AG04449 (cell line): ENCODE measurements at regions not wholly inside any gene's neighbourhood (a gene's known extent, or its start where the extent isn't known, plus 50 kb on each side); places are given as distances from the start of the nearest gene placed in this dataset.

Experiments used
- CTCF ChIA-PET: fragments of 350-600 bp; formaldehyde crosslinking; extraction: SDS; loops from one replicate; lab custom pipeline; 2021; ENCODE audit warnings: antibody characterized with exemption; lab: Yijun Ruan, JAX
- POLR2A ChIA-PET: fragments of 400-600, 350-600 bp; formaldehyde crosslinking; extraction: SDS; loops from one replicate; lab custom pipeline; 2020; ENCODE audit warnings: antibody characterized with exemption, inconsistent platforms; lab: Yijun Ruan, JAX
- DNase-seq: peaks from one replicate; pipeline ENCODE4 v3.0.0-alpha.2; 2010; ENCODE audit warnings: low read depth, low spot score
- H3K4me3 ChIP-seq: 2 replicates; pipeline ENCODE4 v1.5.1; 2011; ENCODE audit warnings: low read depth, mild to moderate bottlenecking, control low read depth, low read length
- CTCF ChIP-seq: IDR thresholded peaks from one replicate; pipeline ENCODE4 v1.5.1; 2011; ENCODE audit warnings: mild to moderate bottlenecking, moderate library complexity, low read length, control low read depth, inconsistent platforms; ENCODE audit not compliant: insufficient read depth; ENCODE audit errors: missing control alignments

- TF ChIP-seq CTCF = no peak
- ChIA-PET POLR2A (no interaction called here), CTCF (interaction anchor here (1.3 kb wide), 1 partner anchor 26 kb away, joined by 3 read pairs; no protein-coding TSS in a partner anchor)
- DNase-seq = no peak
- no peak overlapping the region for H3K4me3 ChIP-seq
Observed at GRCh38 chr17:51435171-51435552, 174.8 kb downstream of the UTP18 start.

GRCh38 chr17:51435641-51436091 lies 175.3 kb downstream of the UTP18 start:
- H3K4me3 ChIP-seq = no peak overlapping the region
- no peak for DNase-seq
- TF ChIP-seq CTCF = peak; percentile 19
- ChIA-PET CTCF (interaction anchor here (1.3 kb wide), 1 partner anchor 26 kb away, joined by 3 read pairs; no protein-coding TSS in a partner anchor), POLR2A (no interaction called here)

GRCh38 chr17:51439395-51440229 lies 179.3 kb downstream of the UTP18 start:
- no peak for TF ChIP-seq CTCF
- DNase-seq = no peak
- ChIA-PET CTCF (no interaction called here), POLR2A (no interaction called here)
- H3K4me3 ChIP-seq = no peak overlapping the region

- H3K4me3 ChIP-seq = no peak overlapping the region
- DNase-seq = no peak
- ChIA-PET CTCF (no interaction called here), POLR2A (no interaction called here)
- TF ChIP-seq CTCF = no peak
Observed at GRCh38 chr17:51441431-51441830, 181.1 kb downstream of the UTP18 start.

GRCh38 chr17:51442088-51442865 lies 181.9 kb downstream of the UTP18 start:
- ChIA-PET CTCF (no interaction called here), POLR2A (no interaction called here)
- H3K4me3 ChIP-seq = no peak overlapping the region
- DNase-seq = no peak
- TF ChIP-seq CTCF = no peak

- H3K4me3 ChIP-seq = no peak overlapping the region
- TF ChIP-seq CTCF = no peak
- ChIA-PET CTCF (no interaction called here), POLR2A (no interaction called here)
- DNase-seq = no peak
Observed at GRCh38 chr17:51443646-51444045, 183.3 kb downstream of the UTP18 start.
